ENCODE measurements at regions not wholly inside any gene's neighbourhood (a gene's known extent, or its start where the extent isn't known, plus 50 kb on each side); places are given as distances from the start of the nearest gene placed in this dataset.

DNA sequence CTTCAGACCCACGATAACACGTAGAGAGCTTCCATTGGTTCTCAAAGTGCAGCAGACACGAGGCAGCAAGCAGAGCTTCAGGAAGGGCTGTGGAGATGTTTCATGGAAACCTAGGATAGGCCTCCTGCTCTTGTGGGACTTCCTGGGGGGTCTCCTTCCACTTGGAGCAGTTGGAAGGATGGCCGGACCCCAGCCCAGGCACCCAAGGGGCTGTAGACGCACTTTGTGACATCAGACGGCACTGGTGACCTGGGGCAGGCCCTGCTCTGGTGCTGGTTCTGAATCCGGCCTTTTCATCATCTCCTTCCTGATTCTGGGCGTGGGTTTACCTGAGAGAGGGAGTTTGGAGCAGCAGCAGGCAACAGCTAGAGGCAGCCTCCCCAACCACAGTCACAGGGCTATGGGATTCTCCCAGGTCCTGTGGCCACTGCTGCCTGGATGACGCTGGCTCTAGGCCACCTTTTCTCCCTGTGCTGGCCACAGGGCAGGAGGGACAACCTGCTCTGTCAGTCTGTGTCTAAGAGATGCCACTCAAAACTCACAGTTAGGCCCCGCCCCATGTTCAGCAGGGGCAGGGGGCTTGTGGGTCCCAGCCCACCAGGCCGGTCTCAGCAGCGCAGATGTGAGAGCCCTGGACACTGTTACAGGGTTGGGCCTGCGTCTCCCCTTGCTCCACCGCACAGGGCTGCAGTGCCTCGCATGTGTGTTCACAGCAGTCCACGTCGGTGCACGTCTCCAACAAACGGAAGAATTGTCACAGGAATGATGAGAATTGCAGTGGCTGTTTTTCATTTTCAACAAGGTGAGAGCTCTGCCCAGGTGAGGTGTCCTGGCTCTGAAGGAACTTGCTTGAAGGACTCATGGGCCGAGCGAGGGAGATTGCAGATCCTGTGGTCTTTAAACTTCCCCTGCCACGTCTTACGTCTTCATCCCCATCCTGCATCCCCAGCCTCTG lies 569.3 kb downstream of the TCERG1L start:
- DNase-seq (ENCODE audit: low spot score), result no peak
- TF ChIP-seq, protein P1, sequence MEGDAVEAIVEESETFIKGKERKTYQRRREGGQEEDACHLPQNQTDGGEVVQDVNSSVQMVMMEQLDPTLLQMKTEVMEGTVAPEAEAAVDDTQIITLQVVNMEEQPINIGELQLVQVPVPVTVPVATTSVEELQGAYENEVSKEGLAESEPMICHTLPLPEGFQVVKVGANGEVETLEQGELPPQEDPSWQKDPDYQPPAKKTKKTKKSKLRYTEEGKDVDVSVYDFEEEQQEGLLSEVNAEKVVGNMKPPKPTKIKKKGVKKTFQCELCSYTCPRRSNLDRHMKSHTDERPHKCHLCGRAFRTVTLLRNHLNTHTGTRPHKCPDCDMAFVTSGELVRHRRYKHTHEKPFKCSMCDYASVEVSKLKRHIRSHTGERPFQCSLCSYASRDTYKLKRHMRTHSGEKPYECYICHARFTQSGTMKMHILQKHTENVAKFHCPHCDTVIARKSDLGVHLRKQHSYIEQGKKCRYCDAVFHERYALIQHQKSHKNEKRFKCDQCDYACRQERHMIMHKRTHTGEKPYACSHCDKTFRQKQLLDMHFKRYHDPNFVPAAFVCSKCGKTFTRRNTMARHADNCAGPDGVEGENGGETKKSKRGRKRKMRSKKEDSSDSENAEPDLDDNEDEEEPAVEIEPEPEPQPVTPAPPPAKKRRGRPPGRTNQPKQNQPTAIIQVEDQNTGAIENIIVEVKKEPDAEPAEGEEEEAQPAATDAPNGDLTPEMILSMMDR (IDR thresholded peaks at IDR 0.05; ENCODE audit: extremely low read depth, missing control alignments), result no peak

DNA sequence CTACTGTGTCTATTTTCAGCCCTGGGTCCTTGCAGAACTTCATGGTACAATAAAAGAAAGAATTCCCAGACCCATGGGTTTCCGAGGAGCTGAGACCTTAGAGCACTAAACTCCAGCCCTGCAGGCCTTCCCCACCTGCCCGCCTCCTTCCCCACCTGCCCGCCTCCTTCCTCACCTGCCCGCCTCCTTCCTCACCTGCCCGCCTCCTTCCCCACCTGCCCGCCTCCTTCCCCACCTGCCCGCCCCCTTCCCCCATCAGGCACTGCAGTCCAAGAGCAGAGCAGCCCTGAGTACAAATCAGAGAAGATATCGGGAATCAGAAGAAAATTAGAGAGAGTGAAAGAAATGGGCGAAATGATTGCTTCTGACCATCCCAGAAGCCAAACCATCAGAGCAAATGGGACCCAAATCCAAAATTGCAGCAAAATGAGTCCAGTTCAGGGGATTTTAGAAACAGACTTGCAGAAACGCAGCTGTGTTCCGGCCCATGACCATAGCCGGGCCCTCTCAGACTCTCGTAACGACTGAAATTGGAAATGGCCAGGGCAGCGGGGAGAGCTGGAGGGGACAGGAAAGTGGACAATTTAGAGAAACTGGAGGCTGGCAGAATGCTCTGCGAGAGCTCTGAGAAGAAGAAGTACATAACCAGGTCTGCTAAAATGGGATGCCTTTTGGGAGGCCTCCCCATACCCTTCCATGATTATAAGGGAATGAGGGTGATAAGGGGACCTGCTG lies 568.4 kb downstream of the TCERG1L start:
- DNase-seq (ENCODE audit: low spot score), result no peak
- TF ChIP-seq, protein P1 (IDR thresholded peaks at IDR 0.05; ENCODE audit: extremely low read depth, missing control alignments), result no peak

DNA sequence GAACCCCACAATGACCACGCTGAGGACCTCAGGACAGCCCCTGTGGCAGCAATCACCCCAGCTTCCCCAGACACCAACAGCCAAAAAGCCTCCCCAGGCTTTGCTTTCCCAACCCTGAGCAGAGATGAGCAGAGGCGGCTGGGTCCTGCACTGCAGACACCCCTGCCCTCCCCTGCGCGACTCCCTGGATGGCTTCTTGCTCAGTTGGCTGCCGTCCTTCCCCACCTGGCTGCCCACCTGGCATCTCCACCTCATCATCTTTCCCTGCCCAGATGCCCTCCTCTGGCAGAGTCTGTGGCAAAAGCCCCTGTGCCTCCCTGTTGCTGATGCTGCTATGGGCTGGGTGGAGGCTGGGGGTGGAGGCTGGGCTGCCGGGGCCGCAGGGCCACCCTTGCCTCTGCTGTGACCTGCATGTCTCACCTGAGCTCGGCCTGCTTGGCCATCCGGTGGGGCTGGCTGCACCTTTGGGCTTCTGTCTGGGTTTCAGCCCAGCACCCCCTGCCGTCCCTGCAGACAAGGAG lies 567.7 kb downstream of the TCERG1L start:
- DNase-seq (ENCODE audit: low spot score), result no peak

DNA sequence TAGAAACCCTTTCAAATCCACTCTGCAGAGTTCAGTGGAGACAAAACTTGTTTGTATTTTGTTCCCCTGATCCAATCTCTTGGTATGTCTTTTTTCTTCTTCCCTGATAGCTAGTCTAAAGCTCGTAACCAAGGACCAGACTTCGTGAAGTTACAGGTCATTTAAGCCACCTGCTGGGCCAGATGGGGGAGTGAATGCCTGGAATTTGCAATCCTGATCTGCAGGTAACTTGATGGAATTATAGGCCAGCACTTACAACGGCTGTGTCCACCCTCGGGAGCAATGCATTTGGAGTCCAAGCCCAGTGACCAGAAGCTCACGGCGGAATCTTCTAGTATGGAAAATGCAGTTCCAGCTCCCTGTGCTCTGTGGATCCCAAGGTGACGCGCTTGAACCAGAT lies 566.9 kb downstream of the TCERG1L start:
- DNase-seq (ENCODE audit: low spot score), result no peak
- TF ChIP-seq, protein P1 (IDR thresholded peaks at IDR 0.05; ENCODE audit: extremely low read depth, missing control alignments), result no peak

More for the DNA sequence above, 567.7 kb downstream of the TCERG1L start:
- TF ChIP-seq, protein P1 (IDR thresholded peaks at IDR 0.05; ENCODE audit: extremely low read depth, missing control alignments), result no peak

DNA sequence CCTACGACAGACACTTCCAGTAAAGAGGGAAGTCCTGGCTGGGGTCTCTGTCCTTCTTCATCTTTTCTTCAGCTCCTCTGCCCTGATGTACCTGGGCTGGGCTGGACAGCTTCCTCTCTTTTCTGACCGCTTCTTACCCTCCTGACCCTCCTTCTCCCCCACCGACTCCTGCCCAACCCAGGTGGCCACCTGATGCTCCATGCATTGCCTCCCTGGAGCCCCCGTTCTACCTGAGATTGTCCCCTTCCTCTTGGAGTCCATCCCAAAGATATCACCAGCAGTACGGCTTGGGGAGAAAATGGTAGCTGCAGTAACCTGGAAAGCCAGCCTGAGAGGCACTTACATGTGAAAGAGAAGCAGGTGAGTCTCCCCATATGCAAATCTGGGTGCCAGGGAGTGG lies 566.3 kb downstream of the TCERG1L start:
- DNase-seq (ENCODE audit: low spot score), result no peak
- TF ChIP-seq, protein P1 (IDR thresholded peaks at IDR 0.05; ENCODE audit: extremely low read depth, missing control alignments), result no peak

DNA sequence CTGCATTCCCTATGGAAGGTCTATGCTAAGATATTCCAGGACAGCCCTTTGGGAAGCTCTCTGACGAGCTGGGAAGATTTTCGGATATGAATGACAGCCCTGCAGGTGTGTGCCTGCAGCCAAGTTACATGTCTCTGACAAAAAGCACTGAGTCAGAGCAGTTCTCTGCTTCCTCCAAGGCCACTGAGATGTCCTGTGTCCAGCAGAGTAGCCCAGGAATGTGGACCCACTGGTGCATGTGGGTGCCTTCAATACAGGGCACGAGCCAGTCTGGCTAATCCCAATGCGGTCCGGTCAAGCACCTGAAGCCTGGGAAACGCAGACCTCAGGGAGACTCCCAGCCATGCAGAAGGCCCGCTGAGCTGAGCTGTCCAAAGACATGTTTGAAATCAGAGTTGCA lies 565.7 kb downstream of the TCERG1L start:
- DNase-seq (ENCODE audit: low spot score), result no peak
- TF ChIP-seq, protein P1 (IDR thresholded peaks at IDR 0.05; ENCODE audit: extremely low read depth, missing control alignments), result no peak

DNA sequence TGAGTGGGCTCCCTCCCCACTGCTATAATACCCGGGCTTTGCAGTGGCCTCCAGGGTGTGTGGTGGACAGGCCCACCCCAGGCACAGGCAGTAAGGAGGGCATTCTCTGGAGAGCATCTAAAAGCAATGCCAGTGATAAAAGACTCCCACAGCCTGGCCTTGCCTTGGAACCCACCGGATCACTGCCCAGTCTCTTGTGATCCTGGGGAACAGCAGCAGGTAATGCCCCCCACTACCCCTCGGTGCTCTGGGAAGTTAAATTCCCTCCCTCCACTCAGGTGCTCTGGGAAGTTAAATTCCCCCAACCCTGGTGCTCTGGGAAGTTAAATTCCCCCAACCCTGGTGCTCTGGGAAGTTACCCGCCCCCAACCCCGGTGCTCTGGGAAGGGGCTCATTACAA lies 565.2 kb downstream of the TCERG1L start:
- TF ChIP-seq, protein P1 (IDR thresholded peaks at IDR 0.05; ENCODE audit: extremely low read depth, missing control alignments), result no peak

More for the DNA sequence above, 565.2 kb downstream of the TCERG1L start:
- no peak for DNase-seq (ENCODE audit: low spot score)
